ENCODE measurements at regions not wholly inside any gene's neighbourhood (a gene's known extent, or its start where the extent isn't known, plus 50 kb on each side); places are given as distances from the start of the nearest gene placed in this dataset.
"Not testable (repeated sequence)": the region's sequence is repeated elsewhere in the genome, so short reads cannot be mapped to it uniquely, and the experiment has no call there.

DNA sequence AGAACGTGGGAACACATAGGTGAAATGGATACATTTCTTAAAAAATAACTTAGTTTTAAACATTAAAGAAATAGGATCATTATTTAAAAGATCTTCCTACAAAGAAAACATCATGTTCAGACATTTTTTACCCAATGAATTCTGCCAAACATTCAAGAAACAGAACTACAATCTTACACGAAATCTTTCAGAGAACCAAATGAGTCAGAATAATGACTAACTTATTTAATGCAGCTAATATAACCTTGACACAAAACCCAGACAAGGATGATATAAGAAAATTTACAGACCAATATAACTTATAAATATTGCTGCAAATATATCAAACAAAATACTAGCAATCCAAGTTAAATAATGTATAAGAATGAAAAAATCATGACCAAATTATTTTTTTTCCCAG is 220.1 kb upstream of the KCNK2 start:
- DNase-seq = no peak

DNA sequence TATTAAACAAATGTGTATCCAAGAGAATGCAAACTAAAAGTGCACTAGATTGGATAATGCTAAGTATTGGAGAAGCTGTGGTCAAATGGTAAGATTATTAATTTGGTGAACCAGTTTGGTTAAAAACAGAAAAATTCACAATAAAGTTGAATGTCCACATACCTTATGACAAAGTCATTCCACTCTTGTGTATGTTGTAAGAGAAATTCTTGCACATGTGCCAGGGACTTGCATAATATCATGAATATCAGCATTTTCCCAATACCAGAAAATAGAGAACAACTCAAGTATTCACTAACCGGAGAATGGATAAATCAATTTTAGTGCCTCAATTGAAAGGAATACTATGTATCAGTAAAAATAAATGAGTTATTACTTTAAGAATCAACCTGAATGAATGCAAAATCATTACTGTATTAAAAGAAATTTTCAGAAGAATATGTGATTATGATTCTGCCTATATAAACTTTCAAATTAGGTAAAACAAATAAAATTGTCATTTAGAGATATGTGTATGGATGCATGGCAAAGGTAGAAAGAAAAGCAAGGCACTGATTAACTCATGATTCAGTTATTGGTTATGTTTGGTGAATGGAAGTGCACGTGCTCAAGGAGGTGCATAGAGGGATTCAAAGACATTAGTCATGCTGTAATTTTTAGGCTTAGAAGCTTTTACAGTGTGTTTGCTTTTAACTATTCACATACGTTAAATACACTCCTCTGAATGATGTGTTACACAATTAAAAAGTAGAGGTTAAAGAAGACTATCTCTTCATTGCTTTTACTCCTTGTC is 217.4 kb upstream of the KCNK2 start:
- no peak for DNase-seq

DNA sequence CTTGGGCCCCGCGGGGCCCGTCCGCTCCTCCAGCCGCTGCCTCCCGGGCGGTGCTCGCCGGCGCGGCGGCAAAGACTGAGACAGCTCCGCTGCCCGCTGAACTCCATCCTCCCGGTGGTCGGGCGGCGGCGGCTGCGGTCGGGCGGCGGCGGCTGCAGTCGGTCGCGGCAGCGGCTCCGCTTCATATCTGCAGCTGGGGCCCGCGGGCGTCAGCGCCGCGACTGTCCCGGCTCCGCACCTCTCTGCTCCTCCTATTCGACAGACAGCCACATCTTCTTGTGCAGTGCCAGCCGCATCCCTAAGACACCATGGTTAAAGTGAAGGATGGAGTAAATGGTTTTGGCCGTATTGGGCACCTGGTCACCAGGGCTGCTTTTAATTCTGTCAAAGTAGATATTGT is 212.1 kb upstream of the KCNK2 start:
- not testable (repeated sequence) for DNase-seq

DNA sequence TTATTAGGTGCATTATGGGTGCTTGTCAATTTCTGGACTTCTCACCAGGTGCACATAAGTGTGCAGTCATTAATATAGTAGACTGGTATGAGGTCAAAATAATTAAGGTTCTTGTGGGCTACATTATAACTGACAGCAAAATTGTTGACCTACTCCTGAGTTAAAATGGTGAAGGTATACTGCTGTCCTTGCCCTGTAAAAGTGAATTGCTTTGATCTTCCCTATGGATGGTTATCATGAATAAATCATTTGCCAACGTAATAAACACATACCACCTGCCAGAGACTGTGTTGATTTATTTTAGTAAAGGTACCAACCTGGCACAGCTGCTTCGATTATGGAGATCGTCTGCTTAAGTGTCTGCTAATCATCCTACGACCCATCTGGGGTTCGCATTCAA is 201.6 kb upstream of the KCNK2 start:
- no peak for DNase-seq

DNA sequence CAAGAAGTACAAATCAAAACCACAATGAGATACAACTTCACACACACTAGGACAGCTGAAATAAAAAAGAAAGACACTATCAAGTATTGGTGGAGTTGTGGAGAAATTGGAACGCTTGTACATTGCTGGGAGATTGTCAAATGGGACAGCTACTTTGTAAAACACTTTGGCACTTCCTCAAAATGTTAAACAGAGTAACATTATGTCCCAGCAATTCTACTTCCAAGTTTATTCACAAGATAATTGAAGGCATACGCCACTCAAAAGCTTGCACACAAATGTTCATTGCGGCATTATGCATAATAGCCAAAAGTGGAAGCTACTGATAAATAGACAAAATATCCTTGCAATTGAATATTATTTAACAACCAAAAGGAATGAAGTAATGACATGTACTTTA is 199.9 kb upstream of the KCNK2 start:
- DNase-seq = no peak

DNA sequence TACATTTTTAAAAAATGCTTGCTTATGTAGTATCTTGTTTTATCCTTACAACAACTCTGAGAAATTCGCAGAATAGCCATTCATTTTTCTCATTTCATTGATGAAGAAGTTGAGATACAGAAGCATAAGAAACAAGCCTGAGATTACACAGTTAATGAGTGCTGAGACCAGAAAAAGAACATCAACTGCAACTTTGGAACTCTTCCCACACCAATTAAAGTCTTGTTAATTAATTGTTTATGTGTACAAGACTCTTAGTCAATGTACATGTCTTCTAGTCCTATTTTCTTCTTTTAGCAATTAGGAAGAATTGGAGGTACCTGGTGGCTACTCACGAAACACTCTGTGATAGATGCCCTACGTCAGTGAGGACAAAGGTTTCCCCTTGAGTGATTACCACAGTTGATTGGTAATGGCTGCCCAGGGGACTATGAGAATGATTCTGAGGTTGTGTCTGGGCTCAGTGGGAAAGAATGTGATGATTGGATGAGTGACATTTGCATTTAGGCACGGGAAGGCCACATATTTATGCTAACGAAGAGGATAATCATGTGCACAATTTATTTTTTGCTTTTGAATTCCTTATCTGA is 187.4 kb upstream of the KCNK2 start:
- no peak for DNase-seq

DNA sequence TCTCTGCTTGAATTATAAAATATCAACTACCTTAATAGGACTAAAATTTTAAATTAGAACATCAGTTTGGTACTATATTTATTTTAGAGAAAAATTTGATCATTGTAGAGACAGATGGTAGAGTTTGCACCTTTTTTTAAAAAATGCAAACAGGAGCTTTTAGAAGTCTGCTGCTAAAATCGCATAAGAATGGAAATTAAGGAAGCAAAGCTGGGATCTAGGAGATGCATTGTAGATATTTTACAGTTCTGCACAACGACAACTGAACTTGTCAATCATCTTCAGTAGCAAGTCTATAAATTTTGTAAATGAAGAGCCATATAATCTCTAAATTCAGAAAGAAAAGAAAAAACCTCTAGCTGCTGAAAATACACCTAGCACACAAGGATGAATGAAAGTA is 185.6 kb upstream of the KCNK2 start:
- DNase-seq = no peak

DNA sequence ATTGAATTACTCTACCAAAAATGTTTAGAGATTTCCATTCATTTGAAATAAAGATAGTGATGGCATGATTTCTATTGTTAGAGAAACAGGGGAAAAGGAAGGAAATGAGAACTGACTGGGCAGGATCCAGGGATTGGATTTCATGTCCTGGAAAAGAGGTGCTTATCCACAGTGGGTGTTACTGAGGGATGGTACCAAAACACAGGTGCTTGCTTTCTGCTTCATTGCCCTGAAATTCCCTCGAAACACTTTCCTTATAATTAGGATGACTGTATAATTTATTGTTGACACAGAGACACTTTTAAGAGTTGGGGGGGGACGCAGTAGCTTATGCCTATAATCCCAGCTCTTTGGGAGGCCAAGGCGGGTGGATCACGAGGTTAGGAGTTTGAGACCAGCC is 185.0 kb upstream of the KCNK2 start:
- DNase-seq = no peak

DNA sequence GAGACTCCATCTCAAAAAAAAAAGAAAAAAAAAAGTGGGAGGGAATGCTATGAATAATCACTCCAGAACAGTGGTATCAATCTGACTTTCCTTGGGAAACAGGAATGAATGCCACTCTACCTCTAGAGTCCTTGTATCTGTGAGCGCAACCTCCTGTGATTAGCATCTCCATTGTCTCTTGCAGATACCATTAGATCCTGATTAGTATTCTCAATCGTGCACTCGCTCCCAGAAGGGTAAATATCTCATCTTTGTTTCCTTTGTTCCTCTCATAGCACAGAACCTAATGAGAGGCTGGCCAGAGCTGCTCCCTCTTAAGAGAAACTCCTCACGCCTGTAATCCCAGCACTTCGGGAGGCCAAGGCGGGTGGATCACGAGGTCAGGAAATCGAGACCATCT is 184.4 kb upstream of the KCNK2 start:
- no peak for DNase-seq

DNA sequence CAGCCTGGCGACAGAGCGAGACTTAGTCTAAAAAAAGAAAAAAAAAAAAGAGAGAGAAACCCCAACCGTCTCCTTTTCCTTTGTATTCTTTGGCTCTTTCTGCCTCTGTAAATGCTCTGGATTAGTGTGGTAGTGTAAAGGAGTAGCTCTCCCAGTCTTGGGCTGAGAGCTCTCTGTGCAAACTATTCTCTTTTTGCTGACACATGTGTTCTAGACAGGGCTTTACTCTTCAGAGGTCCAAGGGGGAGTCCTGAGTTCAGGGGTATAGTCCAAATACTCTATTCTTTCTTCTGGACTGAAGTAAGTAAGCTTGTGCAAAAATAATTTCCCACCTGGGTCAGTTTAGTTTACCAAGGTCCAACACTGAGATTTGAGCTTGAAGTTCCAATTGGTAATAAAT is 183.8 kb upstream of the KCNK2 start:
- no peak for DNase-seq

DNA sequence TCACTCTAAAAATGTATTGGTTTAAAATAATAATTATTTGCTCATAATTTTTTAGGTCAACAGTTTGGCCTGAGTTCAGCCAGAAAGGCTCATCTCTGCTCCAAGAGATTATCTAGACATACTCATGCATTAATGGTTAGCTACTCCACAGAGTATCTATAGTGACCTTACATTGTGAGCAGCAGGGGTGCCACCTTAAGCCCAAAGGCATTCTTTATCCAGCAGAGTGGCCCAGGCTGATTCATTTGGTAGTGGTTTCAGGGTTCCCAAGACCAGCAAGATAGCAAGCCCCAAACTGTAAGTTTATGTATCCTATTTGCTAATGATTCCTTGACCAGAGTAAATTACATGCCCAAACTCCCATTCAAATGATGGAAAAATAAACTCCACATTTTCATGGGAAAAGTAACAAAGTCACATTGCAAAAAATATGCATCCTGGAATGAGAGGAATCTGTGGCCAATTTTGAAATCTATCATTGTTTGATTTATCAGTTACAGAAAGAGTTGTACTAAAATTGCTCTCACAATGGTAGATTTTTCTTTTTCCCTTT is 182.6 kb upstream of the KCNK2 start:
- no peak for DNase-seq

DNA sequence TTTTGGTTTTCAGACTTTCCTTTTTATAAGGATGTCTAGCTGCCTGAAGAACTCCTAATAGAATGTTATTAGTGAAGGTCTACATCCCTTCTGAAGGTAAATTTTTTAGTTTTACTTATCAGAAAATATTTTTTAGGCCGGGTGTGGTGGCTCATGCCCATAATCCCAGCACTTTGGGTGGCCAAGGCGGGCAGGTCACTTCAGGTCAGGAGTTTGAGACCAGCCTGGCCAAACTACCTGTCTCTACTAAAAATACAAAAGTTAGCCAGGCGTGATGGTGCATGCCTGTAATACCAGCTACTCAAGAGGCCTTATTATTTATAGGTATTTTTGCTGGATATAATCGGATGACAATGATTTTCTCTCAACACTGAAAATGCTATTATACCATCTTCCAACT is 181.9 kb upstream of the KCNK2 start:
- DNase-seq = no peak

DNA sequence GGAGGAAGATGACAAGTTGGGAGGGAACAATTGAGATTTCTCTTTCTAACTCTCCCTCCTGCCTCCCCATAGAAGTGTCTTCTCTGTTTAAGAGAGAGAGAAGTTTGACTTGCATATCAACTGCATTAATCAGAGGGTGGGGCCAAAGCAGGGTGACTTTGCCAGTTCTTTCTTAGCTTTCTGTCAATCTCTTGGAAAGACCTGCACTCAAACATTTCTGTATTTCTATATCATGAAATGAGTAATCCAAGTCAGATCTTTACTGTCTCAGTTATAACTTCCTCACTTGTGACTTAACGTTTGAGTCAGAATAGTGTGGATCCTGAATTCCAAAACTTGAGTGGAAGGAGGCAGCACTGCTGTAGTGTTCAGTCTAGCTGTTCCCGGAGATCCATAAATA is 180.8 kb upstream of the KCNK2 start:
- DNase-seq = no peak

DNA sequence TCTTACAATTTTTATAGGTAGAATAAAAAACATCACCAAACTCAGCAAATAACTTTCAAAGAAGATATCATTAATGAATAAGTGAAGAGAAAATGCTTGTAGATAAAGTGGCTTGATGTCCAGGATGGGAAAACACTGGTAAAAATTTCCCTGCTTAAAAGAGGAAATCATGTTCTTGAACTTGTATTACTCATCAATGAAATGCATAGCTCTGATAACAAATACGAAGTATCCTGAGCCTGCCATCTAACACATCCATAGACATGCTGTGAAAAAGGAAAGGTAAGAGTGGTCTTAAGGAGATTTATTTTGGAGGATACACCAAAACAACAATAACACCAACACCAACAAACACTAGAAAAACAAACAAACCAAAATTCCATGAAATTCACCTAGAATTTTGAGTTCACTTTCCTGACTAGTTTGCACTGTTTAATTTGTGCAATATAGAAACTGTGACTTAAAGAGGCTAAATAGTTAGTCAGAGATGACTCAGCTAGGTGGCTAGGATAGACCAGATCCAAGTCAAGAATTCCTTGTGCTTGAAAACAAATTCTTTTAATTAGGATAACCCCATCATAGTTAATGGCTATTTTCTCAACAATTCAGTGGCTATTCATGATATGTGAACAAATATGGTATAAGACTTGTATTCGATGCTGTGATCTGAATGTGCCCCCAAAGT is 179.8 kb upstream of the KCNK2 start:
- no peak for DNase-seq

DNA sequence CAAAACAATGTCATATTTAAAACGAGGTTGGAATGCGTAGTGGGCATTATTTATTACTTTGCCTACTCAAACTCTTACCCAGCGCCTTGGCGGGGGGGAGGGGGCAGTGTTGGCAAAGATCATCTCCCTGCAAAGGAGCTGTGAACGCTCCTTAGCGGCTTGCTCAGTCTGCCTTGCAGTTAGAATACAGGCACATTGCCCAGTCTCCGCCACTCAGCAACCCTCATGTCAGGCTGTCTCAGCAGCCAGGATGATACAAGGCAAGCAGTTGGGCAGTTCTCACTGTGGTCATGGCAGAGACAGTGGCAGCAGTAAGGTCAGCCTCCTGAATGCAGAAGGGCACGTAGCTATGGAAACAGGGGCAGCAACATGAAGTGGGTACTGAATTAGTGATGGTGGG is 170.4 kb upstream of the KCNK2 start:
- no peak for DNase-seq

DNA sequence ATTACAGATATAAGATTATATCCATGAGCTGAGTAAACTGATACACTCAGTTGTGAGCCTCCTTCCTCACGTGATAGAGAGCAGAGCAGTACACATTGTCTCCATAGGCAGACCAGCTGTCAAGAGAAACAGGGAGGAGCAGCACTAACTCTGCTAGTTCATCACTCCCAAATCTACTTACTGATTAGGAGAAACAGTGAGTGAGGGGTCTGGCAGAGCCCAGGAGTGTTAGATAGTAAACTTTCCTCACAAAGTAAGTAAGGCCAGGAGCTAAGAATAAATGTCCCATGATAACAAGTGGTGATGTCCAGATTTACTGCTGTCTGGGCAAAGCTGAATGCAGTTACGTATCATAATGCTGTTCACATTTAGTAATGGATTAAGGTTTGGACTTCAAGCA is 168.6 kb upstream of the KCNK2 start:
- DNase-seq = no peak

DNA sequence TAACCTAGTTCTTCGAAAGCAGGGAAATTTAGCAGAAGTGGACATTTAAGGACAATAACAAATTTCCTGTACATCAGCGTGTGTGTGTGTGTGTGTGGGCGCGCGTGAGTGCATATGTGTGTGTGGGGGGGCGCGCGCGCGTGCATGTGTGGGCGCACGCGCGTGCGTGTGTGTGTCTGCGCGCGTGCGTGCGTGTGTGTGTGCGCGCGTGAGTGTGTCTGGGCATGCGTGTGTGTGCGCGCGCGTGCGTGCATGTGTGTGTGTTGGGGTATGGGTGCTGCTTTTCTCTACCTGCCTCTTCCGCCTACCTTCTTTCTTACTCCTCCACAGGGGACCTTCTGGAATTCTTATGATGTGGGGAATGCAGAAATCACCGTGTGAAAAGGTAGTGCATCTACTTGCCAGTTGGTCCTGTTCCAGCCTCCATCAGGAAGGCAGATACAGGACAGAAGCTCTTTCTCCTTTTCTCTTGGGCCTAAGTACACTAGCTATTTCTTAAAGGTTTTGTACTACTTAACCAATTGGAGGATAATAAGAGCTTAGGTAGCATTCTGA is 165.4 kb upstream of the KCNK2 start:
- no peak for DNase-seq

DNA sequence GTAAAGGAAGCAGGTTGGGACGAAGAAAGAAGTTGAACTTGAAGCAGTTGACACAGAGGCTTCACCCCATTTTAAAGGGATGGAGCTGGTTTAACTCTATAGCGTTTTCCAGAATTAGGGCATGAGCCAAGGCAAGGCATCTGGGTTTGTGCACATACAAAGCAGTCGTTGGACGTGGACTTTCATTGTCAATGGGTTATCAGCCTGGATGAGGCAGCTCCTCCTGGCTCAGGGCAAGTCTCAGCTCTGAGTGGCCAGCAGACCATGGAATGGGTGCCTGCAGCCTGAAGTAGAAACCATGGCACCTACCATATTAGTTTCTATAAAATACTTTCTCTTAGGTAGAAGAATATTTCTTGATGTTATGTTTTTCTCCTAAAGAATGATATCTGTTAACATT is 163.8 kb upstream of the KCNK2 start:
- DNase-seq = no peak

DNA sequence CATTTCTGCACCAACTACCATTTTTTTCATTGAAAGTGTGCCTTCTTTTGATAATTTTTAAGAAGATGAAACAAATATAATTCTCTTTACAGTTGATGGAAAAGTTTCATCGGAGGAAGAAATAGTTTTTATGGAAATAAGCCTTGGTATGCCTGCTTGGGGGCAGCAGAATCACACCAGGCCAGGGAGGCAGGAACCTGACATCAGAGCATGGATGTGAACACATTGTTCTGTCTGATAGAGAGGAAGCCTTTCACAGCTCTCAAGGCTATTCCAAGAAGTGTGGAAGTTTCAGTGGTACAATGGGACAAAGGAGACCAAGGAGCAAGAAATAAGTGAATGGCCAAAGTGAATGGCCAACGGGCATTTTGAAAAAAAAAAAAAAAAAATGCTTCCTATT is 162.2 kb upstream of the KCNK2 start:
- no peak for DNase-seq

DNA sequence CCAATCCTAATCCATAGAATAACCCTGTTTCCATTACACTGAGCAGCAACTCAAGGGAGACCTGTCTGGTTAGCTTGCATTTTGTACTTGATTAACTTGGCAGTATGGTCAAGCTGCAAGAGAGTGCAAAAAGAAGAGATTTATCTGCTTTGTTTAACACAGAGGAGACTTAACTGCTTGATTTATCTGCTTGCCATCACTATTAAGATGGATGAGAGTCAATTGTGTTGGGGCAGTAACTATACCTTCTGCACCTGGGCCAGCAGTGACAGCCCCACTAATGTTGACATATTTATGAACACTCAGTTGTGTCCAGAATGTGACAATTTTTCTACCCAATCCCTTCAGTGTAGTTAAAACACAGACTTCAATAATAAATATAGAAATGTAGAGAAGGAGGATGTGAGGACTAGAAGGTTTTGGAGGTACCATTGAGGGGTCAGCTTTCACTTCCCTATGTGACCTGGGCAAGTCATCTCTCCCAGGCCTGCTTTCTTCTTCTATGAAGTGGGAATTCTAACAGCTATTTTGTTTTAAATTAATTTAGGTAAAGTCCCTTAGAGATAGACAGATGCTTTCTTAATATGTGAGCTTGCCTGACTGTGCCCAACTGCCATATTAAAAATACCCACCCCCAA is 159.1 kb upstream of the KCNK2 start:
- no peak for DNase-seq

DNA sequence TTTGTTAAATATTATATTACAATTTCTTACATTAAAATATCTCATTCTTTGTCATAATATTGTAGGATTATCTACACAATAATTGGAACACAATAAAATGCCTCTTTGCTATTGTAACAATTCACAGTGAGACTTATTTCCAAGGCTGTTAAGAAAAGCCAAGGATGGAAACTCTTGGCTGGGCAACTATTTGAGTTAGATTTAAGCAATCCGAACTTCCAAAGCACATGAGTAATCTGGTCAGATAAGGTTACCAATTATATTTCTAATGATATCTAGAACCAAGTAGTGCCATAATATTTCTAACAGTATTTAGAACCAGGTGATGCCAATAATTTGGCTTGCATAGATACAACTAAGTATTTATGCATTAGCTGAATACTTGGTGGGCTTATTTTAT is 154.7 kb upstream of the KCNK2 start:
- DNase-seq = no peak

DNA sequence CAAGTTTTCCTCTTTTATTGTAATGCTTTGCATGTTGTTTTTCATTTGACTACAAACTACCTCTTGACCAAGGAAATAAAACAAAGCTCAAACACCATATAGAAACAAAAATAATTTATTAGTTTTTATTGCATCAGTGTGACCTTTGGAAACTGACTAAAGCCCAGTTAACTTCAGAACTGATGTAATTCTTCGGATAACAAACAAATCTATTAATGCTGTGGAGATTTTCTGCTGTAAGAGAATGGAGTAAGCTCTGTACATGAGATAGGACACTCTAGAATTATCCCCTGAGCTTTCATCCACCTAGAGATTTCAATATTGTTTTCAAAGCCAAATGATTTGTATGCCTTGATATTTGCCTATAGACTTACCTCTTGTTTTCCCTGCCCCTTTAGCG is 154.0 kb upstream of the KCNK2 start:
- DNase-seq = no peak

DNA sequence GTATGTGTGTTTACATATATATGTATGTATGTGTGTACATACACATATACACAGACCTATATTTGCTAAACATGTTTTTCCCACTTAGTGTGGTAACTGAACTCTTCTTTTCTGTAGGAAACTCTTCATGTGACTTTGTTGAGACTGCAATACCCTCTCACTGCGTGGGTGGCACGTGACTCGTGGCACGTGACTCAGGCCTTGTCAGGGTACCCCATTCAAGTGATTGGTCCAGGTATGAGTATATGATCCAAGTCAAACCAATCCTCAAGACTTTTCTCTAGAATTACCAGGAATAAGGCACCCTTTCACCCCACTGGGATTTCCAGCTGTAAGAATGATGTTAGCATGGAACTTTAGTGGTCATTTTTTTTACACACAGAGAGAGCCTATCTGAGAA is 149.2 kb upstream of the KCNK2 start:
- DNase-seq = no peak

Measured in skin of body (tissue), 1 donor.